ENCODE measurements at regions not wholly inside any gene's neighbourhood (a gene's known extent, or its start where the extent isn't known, plus 50 kb on each side); places are given as distances from the start of the nearest gene placed in this dataset.
A peak's percentile ranks its signal among the peaks of the same experiment; 100 is the strongest.

DNA sequence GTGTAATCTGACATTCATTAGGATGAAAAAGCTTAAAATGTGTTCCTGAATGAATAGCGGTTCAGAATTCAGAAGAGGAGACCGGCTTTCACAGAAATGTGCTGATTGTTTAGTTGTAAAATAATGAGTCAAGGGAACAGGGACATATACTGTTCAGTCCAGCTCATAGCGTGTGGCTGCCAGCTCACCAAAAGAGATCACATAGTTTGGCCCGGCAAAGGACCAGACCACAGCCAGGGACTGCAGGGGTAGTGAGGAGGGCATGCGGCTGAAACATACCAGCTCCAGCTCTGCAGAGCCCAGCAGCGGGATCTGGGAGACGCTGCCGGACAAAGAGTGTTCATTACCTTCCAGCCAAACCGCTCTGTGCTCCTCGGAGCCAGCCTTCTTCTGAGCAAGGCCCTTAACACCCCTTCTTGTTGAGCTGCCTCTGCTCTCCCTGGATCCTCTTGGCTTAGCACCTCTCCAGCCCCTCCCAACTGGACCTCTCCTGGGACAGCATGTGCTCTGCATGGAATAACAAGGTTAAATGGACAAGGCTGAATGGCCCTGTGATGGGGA lies 116.8 kb upstream of the CNTLN start:
- H3K9ac ChIP-seq (ENCODE audit: low read length): no peak overlapping the region
- H3K79me2 ChIP-seq (ENCODE audit: control insufficient read depth, insufficient read depth, low read length): no peaks in the 10 kb centered on the region
- H3K36me3 ChIP-seq (ENCODE audit: control insufficient read depth, insufficient read depth, low read length): no peaks in the 10 kb centered on the region
- WGBS (ENCODE audit: extremely low coverage, insufficient coverage, low lambda C conversion rate): no CpG with 5 or more reads among the region's 10 CpGs
- H2BK120ac ChIP-seq (ENCODE audit: low read depth, low read length): no peak overlapping the region
- H3K56ac ChIP-seq (ENCODE audit: low read length): no peak overlapping the region
- no peak overlapping the region for H2AK5ac ChIP-seq (ENCODE audit: low read length)
- H2BK15ac ChIP-seq (replicated peaks; ENCODE audit: low read depth): no peak overlapping the region
- H3K23ac ChIP-seq (ENCODE audit: low read length): no peak overlapping the region
- no peak overlapping the region for H3K4me3 ChIP-seq (ENCODE audit: low read length)
- DNase-seq: no peak
- no peak overlapping the region for H4K8ac ChIP-seq (ENCODE audit: low read depth, low read length)
- H3K4ac ChIP-seq (ENCODE audit: low read depth, low read length): no peak overlapping the region
- no peaks in the 10 kb centered on the region for H3K4me1 ChIP-seq (ENCODE audit: control insufficient read depth, low read depth, low read length)
- no peak overlapping the region for H2BK5ac ChIP-seq (ENCODE audit: low read length)
- no peak overlapping the region for H3K27ac ChIP-seq (ENCODE audit: low read depth, low read length)
- H3K79me1 ChIP-seq (ENCODE audit: low read length): no peaks in the 10 kb centered on the region
- H4K5ac ChIP-seq (ENCODE audit: low read length): no peak overlapping the region
- H3K4me2 ChIP-seq (ENCODE audit: low read length): no peak overlapping the region
- no peak overlapping the region for H3K18ac ChIP-seq (ENCODE audit: low read length)
- no peaks in the 10 kb centered on the region for H3K27me3 ChIP-seq (ENCODE audit: insufficient read depth, low read length, poor library complexity)

DNA sequence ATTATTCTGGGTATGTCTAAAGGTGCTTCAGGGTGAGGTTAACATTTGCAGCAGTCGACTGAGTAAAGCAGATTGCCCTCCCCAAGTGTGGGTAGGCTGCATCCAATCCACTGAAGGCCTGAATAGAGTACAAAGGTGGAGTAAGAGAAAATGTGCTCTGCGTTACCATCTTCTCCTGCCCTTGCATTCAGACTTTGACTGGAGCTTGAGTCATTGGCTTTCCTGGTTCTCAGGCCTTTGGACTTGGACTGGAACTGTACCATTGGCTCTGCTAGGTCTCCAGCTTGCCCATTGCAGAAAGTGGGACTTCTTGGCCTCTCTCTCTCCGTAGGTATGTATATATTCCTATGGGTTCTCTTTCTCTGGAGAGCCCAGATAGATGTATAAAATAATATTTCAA lies 120.9 kb upstream of the CNTLN start:
- H2BK120ac ChIP-seq (ENCODE audit: low read depth, low read length): no peak overlapping the region
- no peak overlapping the region for H3K23ac ChIP-seq (ENCODE audit: low read length)
- no CpG with 5 or more reads among the region's 3 CpGs for WGBS (ENCODE audit: extremely low coverage, insufficient coverage, low lambda C conversion rate)
- no peaks in the 10 kb centered on the region for H3K79me2 ChIP-seq (ENCODE audit: control insufficient read depth, insufficient read depth, low read length)
- H3K9ac ChIP-seq (ENCODE audit: low read length): no peak overlapping the region
- no peak overlapping the region for H2BK5ac ChIP-seq (ENCODE audit: low read length)
- no peak overlapping the region for H4K5ac ChIP-seq (ENCODE audit: low read length)
- no peak overlapping the region for H3K56ac ChIP-seq (ENCODE audit: low read length)
- H3K27ac ChIP-seq (ENCODE audit: low read depth, low read length): no peak overlapping the region
- no peak overlapping the region for H2AK5ac ChIP-seq (ENCODE audit: low read length)
- no peaks in the 10 kb centered on the region for H3K4me1 ChIP-seq (ENCODE audit: control insufficient read depth, low read depth, low read length)
- no peaks in the 10 kb centered on the region for H3K79me1 ChIP-seq (ENCODE audit: low read length)
- no peak overlapping the region for H3K4me3 ChIP-seq (ENCODE audit: low read length)
- no peaks in the 10 kb centered on the region for H3K27me3 ChIP-seq (ENCODE audit: insufficient read depth, low read length, poor library complexity)
- H3K4me2 ChIP-seq (ENCODE audit: low read length): no peak overlapping the region
- no peak overlapping the region for H3K4ac ChIP-seq (ENCODE audit: low read depth, low read length)
- H3K18ac ChIP-seq (ENCODE audit: low read length): no peak overlapping the region
- H3K36me3 ChIP-seq (ENCODE audit: control insufficient read depth, insufficient read depth, low read length): no peaks in the 10 kb centered on the region
- no peak overlapping the region for H2BK15ac ChIP-seq (replicated peaks; ENCODE audit: low read depth)
- H4K8ac ChIP-seq (ENCODE audit: low read depth, low read length): no peak overlapping the region
- no peak for DNase-seq

DNA sequence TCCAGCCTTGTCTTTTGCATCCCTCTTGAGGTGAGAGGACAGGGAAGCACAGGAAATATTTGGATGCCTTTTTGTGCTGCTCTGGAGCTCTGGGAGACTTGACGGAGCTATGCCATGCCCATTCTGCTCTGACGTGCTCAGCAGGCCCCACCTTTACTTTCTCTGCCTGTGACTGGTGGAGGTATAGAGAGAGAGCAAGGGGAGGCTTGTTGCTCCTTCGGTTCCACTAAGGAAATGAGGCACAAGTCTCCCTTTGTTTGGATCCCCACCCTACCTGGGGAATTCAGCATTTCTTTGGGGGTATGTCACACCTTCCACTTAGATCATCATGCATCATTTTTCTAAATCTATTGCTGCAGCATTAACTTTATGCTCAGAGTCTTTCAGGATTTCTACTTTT lies 121.8 kb upstream of the CNTLN start:
- no peak overlapping the region for H2AK5ac ChIP-seq (ENCODE audit: low read length)
- no peak overlapping the region for H3K23ac ChIP-seq (ENCODE audit: low read length)
- H3K36me3 ChIP-seq (ENCODE audit: control insufficient read depth, insufficient read depth, low read length): no peaks in the 10 kb centered on the region
- no peak overlapping the region for H4K8ac ChIP-seq (ENCODE audit: low read depth, low read length)
- H3K4me3 ChIP-seq (ENCODE audit: low read length): no peak overlapping the region
- no peak overlapping the region for H2BK120ac ChIP-seq (ENCODE audit: low read depth, low read length)
- H3K4ac ChIP-seq (ENCODE audit: low read depth, low read length): no peak overlapping the region
- no peak overlapping the region for H3K27ac ChIP-seq (ENCODE audit: low read depth, low read length)
- H2BK5ac ChIP-seq (ENCODE audit: low read length): no peak overlapping the region
- WGBS (ENCODE audit: extremely low coverage, insufficient coverage, low lambda C conversion rate): no CpG with 5 or more reads among the region's 3 CpGs
- no peak overlapping the region for H3K18ac ChIP-seq (ENCODE audit: low read length)
- H3K4me2 ChIP-seq (ENCODE audit: low read length): no peak overlapping the region
- H2BK15ac ChIP-seq (replicated peaks; ENCODE audit: low read depth): no peak overlapping the region
- H4K5ac ChIP-seq (ENCODE audit: low read length): no peak overlapping the region
- H3K56ac ChIP-seq (ENCODE audit: low read length): no peak overlapping the region
- H3K4me1 ChIP-seq (ENCODE audit: control insufficient read depth, low read depth, low read length): no peaks in the 10 kb centered on the region
- H3K79me2 ChIP-seq (ENCODE audit: control insufficient read depth, insufficient read depth, low read length): no peaks in the 10 kb centered on the region
- no peaks in the 10 kb centered on the region for H3K27me3 ChIP-seq (ENCODE audit: insufficient read depth, low read length, poor library complexity)
- H3K9ac ChIP-seq (ENCODE audit: low read length): no peak overlapping the region
- no peaks in the 10 kb centered on the region for H3K79me1 ChIP-seq (ENCODE audit: low read length)
- DNase-seq: no peak

DNA sequence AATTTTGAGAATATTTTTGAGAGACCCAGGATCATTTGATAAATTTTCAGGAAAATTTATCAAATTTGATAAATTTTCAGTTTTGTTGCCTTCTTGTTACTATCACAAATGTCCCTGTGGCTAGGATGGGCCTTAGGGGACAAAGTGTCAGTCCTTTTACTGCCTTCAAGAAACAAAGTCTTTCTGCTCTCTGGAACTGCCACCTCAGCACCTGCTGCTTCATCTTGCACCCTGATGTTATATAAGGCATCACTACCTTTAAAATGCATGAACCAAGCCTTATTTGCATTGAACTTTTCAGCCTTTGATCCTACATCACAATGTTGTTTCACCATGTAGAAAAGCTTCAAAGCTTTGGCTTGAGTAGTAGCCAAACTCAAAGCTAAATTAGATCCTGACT lies 123.0 kb upstream of the CNTLN start:
- no peak overlapping the region for H4K8ac ChIP-seq (ENCODE audit: low read depth, low read length)
- H2BK15ac ChIP-seq (replicated peaks; ENCODE audit: low read depth): no peak overlapping the region
- no peaks in the 10 kb centered on the region for H3K79me2 ChIP-seq (ENCODE audit: control insufficient read depth, insufficient read depth, low read length)

DNA sequence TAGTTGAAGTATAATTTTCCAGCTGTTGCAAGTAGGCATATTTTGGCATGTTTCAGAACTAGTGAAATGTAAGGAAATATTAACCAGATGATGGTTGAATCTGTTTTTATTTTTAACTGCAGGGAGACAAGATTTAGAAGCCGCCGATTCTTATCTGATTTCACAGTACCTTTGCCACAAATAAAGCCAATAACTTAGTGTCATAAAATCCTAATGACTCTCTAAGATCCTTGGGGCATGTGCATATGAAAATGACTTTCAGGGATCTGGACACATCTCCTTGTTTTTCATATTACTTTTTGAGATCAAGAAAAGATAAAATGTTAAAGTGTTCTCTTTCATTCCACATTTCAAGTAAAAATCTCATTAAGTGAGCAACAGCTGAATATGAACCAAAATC lies 125.8 kb upstream of the CNTLN start:
- H2BK5ac ChIP-seq (ENCODE audit: low read length): no peak overlapping the region
- no peak overlapping the region for H3K4me3 ChIP-seq (ENCODE audit: low read length)
- no peak overlapping the region for H3K56ac ChIP-seq (ENCODE audit: low read length)
- no peak overlapping the region for H2BK120ac ChIP-seq (ENCODE audit: low read depth, low read length)
- no peak overlapping the region for H4K8ac ChIP-seq (ENCODE audit: low read depth, low read length)
- H4K5ac ChIP-seq (ENCODE audit: low read length): no peak overlapping the region
- H3K4me2 ChIP-seq (ENCODE audit: low read length): no peak overlapping the region
- no peaks in the 10 kb centered on the region for H3K36me3 ChIP-seq (ENCODE audit: control insufficient read depth, insufficient read depth, low read length)
- no peak for DNase-seq
- H3K79me2 ChIP-seq (ENCODE audit: control insufficient read depth, insufficient read depth, low read length): no peaks in the 10 kb centered on the region
- no peak overlapping the region for H2AK5ac ChIP-seq (ENCODE audit: low read length)
- H2BK15ac ChIP-seq (replicated peaks; ENCODE audit: low read depth): no peak overlapping the region
- no peak overlapping the region for H3K18ac ChIP-seq (ENCODE audit: low read length)
- peaks cover 3% of the 10 kb centered on the region for H3K27me3 ChIP-seq (ENCODE audit: insufficient read depth, low read length, poor library complexity)
- H3K27ac ChIP-seq (ENCODE audit: low read depth, low read length): no peak overlapping the region
- no peak overlapping the region for H3K9ac ChIP-seq (ENCODE audit: low read length)
- H3K4me1 ChIP-seq (ENCODE audit: control insufficient read depth, low read depth, low read length): no peaks in the 10 kb centered on the region
- no peaks in the 10 kb centered on the region for H3K79me1 ChIP-seq (ENCODE audit: low read length)
- H3K23ac ChIP-seq (ENCODE audit: low read length): no peak overlapping the region
- no peak overlapping the region for H3K4ac ChIP-seq (ENCODE audit: low read depth, low read length)
- no CpG with 5 or more reads among the region's 2 CpGs for whole genome bisulfite sequencing (ENCODE audit: extremely low coverage, insufficient coverage, low lambda C conversion rate)

More for the DNA sequence above, 123.0 kb upstream of the CNTLN start:
- Histone ChIP-seq H3K9ac (ENCODE audit: low read length) (no peak overlapping the region), H3K36me3 (ENCODE audit: control insufficient read depth, insufficient read depth, low read length) (no peaks in the 10 kb centered on the region), H3K27me3 (ENCODE audit: insufficient read depth, low read length, poor library complexity) (peaks cover 3% of the 10 kb centered on the region), H2BK120ac (ENCODE audit: low read depth, low read length) (no peak overlapping the region), H4K5ac (ENCODE audit: low read length) (no peak overlapping the region), H2AK5ac (ENCODE audit: low read length) (no peak overlapping the region), H3K4ac (ENCODE audit: low read depth, low read length) (no peak overlapping the region), H3K23ac (ENCODE audit: low read length) (no peak overlapping the region), H3K4me3 (ENCODE audit: low read length) (no peak overlapping the region), H3K4me2 (ENCODE audit: low read length) (no peak overlapping the region), H3K56ac (ENCODE audit: low read length) (no peak overlapping the region), H3K4me1 (ENCODE audit: control insufficient read depth, low read depth, low read length) (no peaks in the 10 kb centered on the region), H3K18ac (ENCODE audit: low read length) (no peak overlapping the region), H3K79me1 (ENCODE audit: low read length) (no peaks in the 10 kb centered on the region), H2BK5ac (ENCODE audit: low read length) (no peak overlapping the region), H3K27ac (ENCODE audit: low read depth, low read length) (no peak overlapping the region)
- no peak for DNase-seq

DNA sequence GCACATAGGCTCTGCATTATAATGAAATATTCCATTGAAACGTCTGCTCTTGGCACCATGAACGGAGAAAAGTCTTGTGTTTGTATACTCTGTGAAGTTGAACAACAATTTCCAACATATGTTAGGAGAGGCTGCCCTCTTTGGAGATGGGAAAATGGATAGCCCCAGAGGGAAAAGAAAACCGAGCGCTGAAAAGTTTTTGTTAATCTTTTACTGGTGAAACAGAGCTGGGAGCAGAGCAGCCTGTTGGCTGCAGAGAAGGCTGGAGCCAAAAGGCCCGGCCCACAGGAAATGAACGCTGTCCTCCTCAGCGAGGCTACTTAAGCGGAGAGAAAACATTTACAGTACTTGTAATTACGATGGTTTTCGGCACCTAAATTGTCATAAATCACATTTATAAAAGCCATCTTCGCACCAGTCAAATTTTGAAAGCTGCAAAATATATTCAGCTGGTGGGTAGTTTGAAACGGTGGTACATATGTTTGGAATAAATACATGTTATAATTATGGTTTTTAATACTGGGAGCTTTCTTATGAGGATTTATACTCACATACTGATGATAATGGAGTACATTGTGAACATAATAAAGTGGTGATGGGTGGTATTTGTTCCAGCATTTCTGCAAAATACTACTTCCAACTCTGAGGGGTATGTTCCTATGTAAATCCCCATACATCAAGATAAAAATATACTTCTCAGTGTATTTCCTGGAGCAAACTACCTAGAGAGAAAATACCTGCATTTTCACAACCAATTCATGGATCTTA lies 129.6 kb upstream of the CNTLN start:
- H3K23ac ChIP-seq (ENCODE audit: low read length): no peak overlapping the region
- H3K4me1 ChIP-seq (ENCODE audit: control insufficient read depth, low read depth, low read length): no peaks in the 10 kb centered on the region
- no peak overlapping the region for H3K18ac ChIP-seq (ENCODE audit: low read length)
- H3K4me2 ChIP-seq (ENCODE audit: low read length): no peak overlapping the region
- no peak overlapping the region for H3K27ac ChIP-seq (ENCODE audit: low read depth, low read length)
- no peak overlapping the region for H3K9ac ChIP-seq (ENCODE audit: low read length)
- H2AK5ac ChIP-seq (ENCODE audit: low read length): no peak overlapping the region
- no peak overlapping the region for H4K5ac ChIP-seq (ENCODE audit: low read length)
- H3K27me3 ChIP-seq (ENCODE audit: insufficient read depth, low read length, poor library complexity): peaks cover 3% of the 10 kb centered on the region
- no peak overlapping the region for H3K4me3 ChIP-seq (ENCODE audit: low read length)
- H3K36me3 ChIP-seq (ENCODE audit: control insufficient read depth, insufficient read depth, low read length): no peaks in the 10 kb centered on the region
- no peak overlapping the region for H2BK15ac ChIP-seq (replicated peaks; ENCODE audit: low read depth)
- WGBS (ENCODE audit: extremely low coverage, insufficient coverage, low lambda C conversion rate): no CpG with 5 or more reads among the region's 12 CpGs
- H3K79me2 ChIP-seq (ENCODE audit: control insufficient read depth, insufficient read depth, low read length): no peaks in the 10 kb centered on the region
- no peak overlapping the region for H3K56ac ChIP-seq (ENCODE audit: low read length)
- H3K79me1 ChIP-seq (ENCODE audit: low read length): no peaks in the 10 kb centered on the region
- H4K8ac ChIP-seq (ENCODE audit: low read depth, low read length): no peak overlapping the region
- H2BK5ac ChIP-seq (ENCODE audit: low read length): no peak overlapping the region
- no peak overlapping the region for H2BK120ac ChIP-seq (ENCODE audit: low read depth, low read length)
- DNase-seq: peak; percentile 65
- H3K4ac ChIP-seq (ENCODE audit: low read depth, low read length): no peak overlapping the region
